ENCODE measurements at regions not wholly inside any gene's neighbourhood (a gene's known extent, or its start where the extent isn't known, plus 50 kb on each side); places are given as distances from the start of the nearest gene placed in this dataset.

GRCh38 chr18:50444539-50444938 lies 69.7 kb downstream of the SKA1 start:
- TF ChIP-seq, protein P1, sequence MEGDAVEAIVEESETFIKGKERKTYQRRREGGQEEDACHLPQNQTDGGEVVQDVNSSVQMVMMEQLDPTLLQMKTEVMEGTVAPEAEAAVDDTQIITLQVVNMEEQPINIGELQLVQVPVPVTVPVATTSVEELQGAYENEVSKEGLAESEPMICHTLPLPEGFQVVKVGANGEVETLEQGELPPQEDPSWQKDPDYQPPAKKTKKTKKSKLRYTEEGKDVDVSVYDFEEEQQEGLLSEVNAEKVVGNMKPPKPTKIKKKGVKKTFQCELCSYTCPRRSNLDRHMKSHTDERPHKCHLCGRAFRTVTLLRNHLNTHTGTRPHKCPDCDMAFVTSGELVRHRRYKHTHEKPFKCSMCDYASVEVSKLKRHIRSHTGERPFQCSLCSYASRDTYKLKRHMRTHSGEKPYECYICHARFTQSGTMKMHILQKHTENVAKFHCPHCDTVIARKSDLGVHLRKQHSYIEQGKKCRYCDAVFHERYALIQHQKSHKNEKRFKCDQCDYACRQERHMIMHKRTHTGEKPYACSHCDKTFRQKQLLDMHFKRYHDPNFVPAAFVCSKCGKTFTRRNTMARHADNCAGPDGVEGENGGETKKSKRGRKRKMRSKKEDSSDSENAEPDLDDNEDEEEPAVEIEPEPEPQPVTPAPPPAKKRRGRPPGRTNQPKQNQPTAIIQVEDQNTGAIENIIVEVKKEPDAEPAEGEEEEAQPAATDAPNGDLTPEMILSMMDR (IDR thresholded peaks at IDR 0.05; ENCODE audit: borderline replicate concordance, insufficient read depth, low read depth, low read length) = no peak
- H3K4me3 ChIP-seq (ENCODE audit: low read depth, low read length) = no peak overlapping the region

GRCh38 chr18:50446629-50447028 lies 71.8 kb downstream of the SKA1 start:
- TF ChIP-seq, protein P1 (IDR thresholded peaks at IDR 0.05; ENCODE audit: borderline replicate concordance, insufficient read depth, low read depth, low read length) = no peak
- H3K4me3 ChIP-seq (ENCODE audit: low read depth, low read length) = no peak overlapping the region

DNA sequence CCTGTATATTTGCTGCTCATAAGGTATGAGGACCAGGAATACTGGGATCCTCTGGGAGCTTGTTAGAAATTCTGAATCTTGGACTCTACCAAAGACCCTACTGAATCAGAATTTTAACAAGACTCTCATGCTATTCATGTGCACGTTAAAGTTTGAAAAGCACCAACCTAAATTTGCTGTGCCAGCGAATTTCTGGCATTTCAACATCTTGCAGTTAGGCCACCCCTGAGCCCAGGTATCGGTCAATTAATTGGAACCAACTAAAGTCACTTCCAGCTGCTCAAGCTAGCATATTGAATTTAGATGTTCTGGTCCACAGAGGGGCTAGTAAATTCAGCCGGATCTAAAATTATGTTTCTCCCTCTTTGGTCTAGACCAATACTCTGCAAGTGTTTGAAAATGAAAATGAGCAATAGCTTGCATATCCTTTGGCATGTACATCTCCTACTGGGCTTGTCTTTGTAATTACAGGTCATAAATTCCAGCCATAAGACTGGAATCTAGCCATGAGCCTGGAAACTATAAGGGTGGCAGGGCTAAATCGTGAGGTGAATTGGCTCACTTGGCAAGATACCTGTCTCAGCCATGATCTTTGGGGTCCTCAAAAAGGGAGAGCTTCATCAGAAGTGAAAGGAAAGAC lies 72.4 kb downstream of the SKA1 start:
- TF ChIP-seq, protein P1 (IDR thresholded peaks at IDR 0.05; ENCODE audit: borderline replicate concordance, insufficient read depth, low read depth, low read length) = no peak

DNA sequence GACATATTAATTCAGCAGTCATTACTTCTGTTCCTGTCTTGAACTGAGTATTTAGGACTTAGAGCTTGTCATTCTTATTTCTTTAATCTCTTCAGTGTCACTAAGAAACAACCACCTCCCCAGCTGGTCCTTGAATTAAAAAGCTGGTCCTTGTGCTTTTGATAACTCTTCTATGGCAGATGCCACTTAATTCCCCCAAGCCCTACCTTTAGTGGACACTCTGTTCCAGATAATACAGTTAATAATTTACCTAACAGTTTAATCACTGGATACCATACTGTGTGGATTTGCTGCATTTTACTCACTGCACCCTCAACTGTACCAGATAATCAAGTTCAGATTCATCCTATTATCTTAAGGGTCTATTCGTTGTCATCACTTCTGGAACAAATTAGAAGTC lies 73.1 kb downstream of the SKA1 start:
- TF ChIP-seq, protein P1 (IDR thresholded peaks at IDR 0.05; ENCODE audit: borderline replicate concordance, insufficient read depth, low read depth, low read length) = no peak
- H3K4me3 ChIP-seq (ENCODE audit: low read depth, low read length) = no peak overlapping the region

More for the DNA sequence above, 72.4 kb downstream of the SKA1 start:
- H3K4me3 ChIP-seq (ENCODE audit: low read depth, low read length) = no peak overlapping the region

DNA sequence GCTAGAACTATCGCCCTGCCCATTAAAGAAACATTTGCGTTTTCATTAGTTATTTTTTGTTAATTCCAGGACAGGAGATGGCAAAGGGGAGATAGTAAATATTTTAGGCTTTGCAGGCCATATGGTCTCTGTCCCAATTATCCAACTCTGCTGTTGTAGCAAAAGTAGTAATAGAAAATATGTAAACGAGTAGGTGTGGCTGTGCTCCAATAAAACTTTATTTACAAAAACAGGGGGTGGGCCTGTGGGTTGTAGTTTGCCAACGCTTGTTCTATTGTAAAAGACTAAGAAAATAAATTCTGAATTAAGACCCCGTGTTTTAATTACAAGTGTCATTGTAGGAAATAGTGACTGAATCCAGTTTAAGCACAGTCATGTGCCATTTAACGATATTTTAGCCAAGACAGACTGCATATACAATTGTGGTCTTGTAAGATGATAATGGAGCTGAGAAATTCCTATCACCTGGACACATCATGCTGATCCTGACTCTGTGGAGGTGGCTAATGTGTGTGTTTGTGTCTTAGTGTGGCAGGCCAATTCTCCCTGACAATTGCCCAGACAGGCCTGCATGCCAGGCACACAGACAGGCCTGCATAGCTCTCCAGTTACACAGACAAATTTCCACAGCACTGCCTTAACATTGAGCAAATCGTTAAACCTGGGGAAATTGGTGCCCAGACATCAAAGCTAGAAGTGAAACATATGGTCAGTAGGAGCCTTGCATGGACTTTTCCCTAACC lies 76.4 kb downstream of the SKA1 start:
- TF ChIP-seq, protein P1 (IDR thresholded peaks at IDR 0.05; ENCODE audit: borderline replicate concordance, insufficient read depth, low read depth, low read length) = no peak
- no peak overlapping the region for H3K4me3 ChIP-seq (ENCODE audit: low read depth, low read length)

GRCh38 chr18:50453014-50453680 lies 78.3 kb downstream of the SKA1 start:
- TF ChIP-seq, protein P1 (IDR thresholded peaks at IDR 0.05; ENCODE audit: borderline replicate concordance, insufficient read depth, low read depth, low read length) = no peak
- no peak overlapping the region for H3K4me3 ChIP-seq (ENCODE audit: low read depth, low read length)

Measured in GM12875 (cell line).